ENCODE measurements at regions not wholly inside any gene's neighbourhood (a gene's known extent, or its start where the extent isn't known, plus 50 kb on each side); places are given as distances from the start of the nearest gene placed in this dataset.

- in situ Hi-C loops (cut with HindIII; ENCODE audit: low pct_unique_long_range_greater_than_20kb, low sequenced_read_pairs), result no loop called here
- DNase-seq (ENCODE audit: low read depth), result no peak
Measured at GRCh38 chr9:17938035-17938655, 359.3 kb downstream of the SH3GL2 start.

GRCh38 chr9:17942498-17942897 is 363.6 kb downstream of the SH3GL2 start:
- no peak for DNase-seq (ENCODE audit: low read depth)
- in situ Hi-C loops (cut with HindIII; ENCODE audit: low pct_unique_long_range_greater_than_20kb, low sequenced_read_pairs), result no loop called here

GRCh38 chr9:17955409-17955808 is 376.5 kb downstream of the SH3GL2 start:
- no peak for DNase-seq (ENCODE audit: low read depth)
- in situ Hi-C loops (cut with HindIII; ENCODE audit: low pct_unique_long_range_greater_than_20kb, low sequenced_read_pairs), result no loop called here

GRCh38 chr9:17958363-17958762 is 379.5 kb downstream of the SH3GL2 start:
- no peak for DNase-seq (ENCODE audit: low read depth)
- in situ Hi-C loops (cut with HindIII; ENCODE audit: low pct_unique_long_range_greater_than_20kb, low sequenced_read_pairs), result no loop called here

GRCh38 chr9:17962747-17963146 is 383.9 kb downstream of the SH3GL2 start:
- in situ Hi-C loops (cut with HindIII; ENCODE audit: low pct_unique_long_range_greater_than_20kb, low sequenced_read_pairs), result no loop called here
- no peak for DNase-seq (ENCODE audit: low read depth)

GRCh38 chr9:17963498-17963897 is 384.6 kb downstream of the SH3GL2 start:
- in situ Hi-C loops (cut with HindIII; ENCODE audit: low pct_unique_long_range_greater_than_20kb, low sequenced_read_pairs), result no loop called here

GRCh38 chr9:17967731-17968130 is 388.9 kb downstream of the SH3GL2 start:
- in situ Hi-C loops (cut with HindIII; ENCODE audit: low pct_unique_long_range_greater_than_20kb, low sequenced_read_pairs), result no loop called here

More at GRCh38 chr9:17963498-17963897, 384.6 kb downstream of the SH3GL2 start:
- DNase-seq (ENCODE audit: low read depth), result no peak

GRCh38 chr9:17969232-17969631 is 390.4 kb downstream of the SH3GL2 start:
- in situ Hi-C loops (cut with HindIII; ENCODE audit: low pct_unique_long_range_greater_than_20kb, low sequenced_read_pairs), result no loop called here
- no peak for DNase-seq (ENCODE audit: low read depth)

More at GRCh38 chr9:17967731-17968130, 388.9 kb downstream of the SH3GL2 start:
- DNase-seq (ENCODE audit: low read depth), result no peak

GRCh38 chr9:17970277-17970676 is 391.4 kb downstream of the SH3GL2 start:
- in situ Hi-C loops (cut with HindIII; ENCODE audit: low pct_unique_long_range_greater_than_20kb, low sequenced_read_pairs), result no loop called here
- DNase-seq (ENCODE audit: low read depth), result no peak

GRCh38 chr9:17978773-17979172 is 399.9 kb downstream of the SH3GL2 start:
- no peak for DNase-seq (ENCODE audit: low read depth)
- in situ Hi-C loops (cut with HindIII; ENCODE audit: low pct_unique_long_range_greater_than_20kb, low sequenced_read_pairs), result no loop called here

GRCh38 chr9:17986595-17986994 is 407.7 kb downstream of the SH3GL2 start:
- in situ Hi-C loops (cut with HindIII; ENCODE audit: low pct_unique_long_range_greater_than_20kb, low sequenced_read_pairs), result no loop called here

GRCh38 chr9:17987189-17987588 is 408.3 kb downstream of the SH3GL2 start:
- in situ Hi-C loops (cut with HindIII; ENCODE audit: low pct_unique_long_range_greater_than_20kb, low sequenced_read_pairs), result no loop called here
- no peak for DNase-seq (ENCODE audit: low read depth)

More at GRCh38 chr9:17986595-17986994, 407.7 kb downstream of the SH3GL2 start:
- DNase-seq (ENCODE audit: low read depth), result no peak

- in situ Hi-C loops (cut with HindIII; ENCODE audit: low pct_unique_long_range_greater_than_20kb, low sequenced_read_pairs), result no loop called here
- DNase-seq (ENCODE audit: low read depth), result no peak
Measured at GRCh38 chr9:17988489-17988888, 409.6 kb downstream of the SH3GL2 start.

- in situ Hi-C loops (cut with HindIII; ENCODE audit: low pct_unique_long_range_greater_than_20kb, low sequenced_read_pairs), result no loop called here
- no peak for DNase-seq (ENCODE audit: low read depth)
Measured at GRCh38 chr9:17990602-17991001, 411.7 kb downstream of the SH3GL2 start.

GRCh38 chr9:17993024-17993423 is 414.2 kb downstream of the SH3GL2 start:
- no peak for DNase-seq (ENCODE audit: low read depth)
- in situ Hi-C loops (cut with HindIII; ENCODE audit: low pct_unique_long_range_greater_than_20kb, low sequenced_read_pairs), result no loop called here

GRCh38 chr9:17994695-17995425 is 416.0 kb downstream of the SH3GL2 start:
- in situ Hi-C loops (cut with HindIII; ENCODE audit: low pct_unique_long_range_greater_than_20kb, low sequenced_read_pairs), result no loop called here

GRCh38 chr9:17996728-17997127 is 417.9 kb downstream of the SH3GL2 start:
- in situ Hi-C loops (cut with HindIII; ENCODE audit: low pct_unique_long_range_greater_than_20kb, low sequenced_read_pairs), result no loop called here
- DNase-seq (ENCODE audit: low read depth), result no peak

More at GRCh38 chr9:17994695-17995425, 416.0 kb downstream of the SH3GL2 start:
- no peak for DNase-seq (ENCODE audit: low read depth)

GRCh38 chr9:18002718-18003438 is 424.0 kb downstream of the SH3GL2 start:
- no peak for DNase-seq (ENCODE audit: low read depth)
- in situ Hi-C loops (cut with HindIII; ENCODE audit: low pct_unique_long_range_greater_than_20kb, low sequenced_read_pairs), result no loop called here

- in situ Hi-C loops (cut with HindIII; ENCODE audit: low pct_unique_long_range_greater_than_20kb, low sequenced_read_pairs), result no loop called here
Measured at GRCh38 chr9:18006591-18006990, 427.7 kb downstream of the SH3GL2 start.

More at GRCh38 chr9:18006591-18006990, 427.7 kb downstream of the SH3GL2 start:
- no peak for DNase-seq (ENCODE audit: low read depth)
